Keratinocyte (primary cell): ENCODE measurements at regions not wholly inside any gene's neighbourhood (a gene's known extent, or its start where the extent isn't known, plus 50 kb on each side); places are given as distances from the start of the nearest gene placed in this dataset.

ENCODE experiments used
- EZH2 ChIP-seq: IDR thresholded peaks from one replicate; pipeline ENCODE4 v1.6.1; 2012; ENCODE audit warnings: inconsistent platforms, mild to moderate bottlenecking, low read length, moderate library complexity
- TF ChIP-seq, protein P1 (sequence below), 3 experiments: IDR thresholded peaks in 1 of 3; conservative IDR thresholded peaks in 1 of 3; optimal IDR thresholded peaks in 1 of 3; 2 replicates in 2 of 3; 3 replicates in 1 of 3; pipeline versions ENCODE3 to v1.5.1; 2011; ENCODE audit warnings: low read length in 3 of 3, mild to moderate bottlenecking in 3 of 3, moderate library complexity in 2 of 3, control low read depth in 1 of 3, inconsistent platforms in 1 of 3; ENCODE audit not compliant: insufficient read depth in 2 of 3; ENCODE audit errors: extremely low read depth in 1 of 3

DNA sequence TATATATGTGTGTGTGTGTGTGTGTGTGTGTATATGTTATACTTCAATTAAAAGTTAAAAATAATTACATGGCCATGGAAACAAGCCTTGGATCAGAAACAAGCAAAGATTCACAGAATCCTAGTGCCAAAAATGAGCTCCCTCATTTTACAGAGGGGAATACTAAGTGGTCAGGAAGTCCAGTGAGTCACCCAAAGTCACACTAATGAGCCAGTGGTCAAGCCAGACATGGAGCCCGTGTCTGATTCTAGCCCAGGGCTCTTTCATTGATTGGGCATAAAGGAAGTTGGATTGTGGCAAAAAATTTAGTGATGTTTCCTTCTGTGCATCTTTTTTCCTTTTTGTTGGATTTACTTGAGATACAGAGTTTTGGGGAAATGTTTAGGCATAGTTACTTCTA, 152.5 kb upstream of the NPHP3 start:
- no peak for TF ChIP-seq EZH2
- TF ChIP-seq, protein P1, sequence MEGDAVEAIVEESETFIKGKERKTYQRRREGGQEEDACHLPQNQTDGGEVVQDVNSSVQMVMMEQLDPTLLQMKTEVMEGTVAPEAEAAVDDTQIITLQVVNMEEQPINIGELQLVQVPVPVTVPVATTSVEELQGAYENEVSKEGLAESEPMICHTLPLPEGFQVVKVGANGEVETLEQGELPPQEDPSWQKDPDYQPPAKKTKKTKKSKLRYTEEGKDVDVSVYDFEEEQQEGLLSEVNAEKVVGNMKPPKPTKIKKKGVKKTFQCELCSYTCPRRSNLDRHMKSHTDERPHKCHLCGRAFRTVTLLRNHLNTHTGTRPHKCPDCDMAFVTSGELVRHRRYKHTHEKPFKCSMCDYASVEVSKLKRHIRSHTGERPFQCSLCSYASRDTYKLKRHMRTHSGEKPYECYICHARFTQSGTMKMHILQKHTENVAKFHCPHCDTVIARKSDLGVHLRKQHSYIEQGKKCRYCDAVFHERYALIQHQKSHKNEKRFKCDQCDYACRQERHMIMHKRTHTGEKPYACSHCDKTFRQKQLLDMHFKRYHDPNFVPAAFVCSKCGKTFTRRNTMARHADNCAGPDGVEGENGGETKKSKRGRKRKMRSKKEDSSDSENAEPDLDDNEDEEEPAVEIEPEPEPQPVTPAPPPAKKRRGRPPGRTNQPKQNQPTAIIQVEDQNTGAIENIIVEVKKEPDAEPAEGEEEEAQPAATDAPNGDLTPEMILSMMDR (optimal IDR thresholded peaks at IDR 0.05 in 1 of 3, IDR thresholded peaks at IDR 0.05 in 1 of 3, conservative IDR thresholded peaks at IDR 0.05 in 1 of 3; ENCODE audit: extremely low read depth in 1 of 3, insufficient read depth in 2 of 3, low read length in 3 of 3): no peak
